Activated CD8-positive, alpha-beta T cell treated with anti-CD3 and anti-CD28 coated beads for 36 hours (primary cell): ENCODE measurements at regions not wholly inside any gene's neighbourhood (a gene's known extent, or its start where the extent isn't known, plus 50 kb on each side); places are given as distances from the start of the nearest gene placed in this dataset.

Experiments used
- ATAC-seq: fragments of 200-7000 bp; cut with Tn5 transposase; one replicate; pipeline ENCODE4 v1.10.0; 2021; ENCODE audit warnings: mild to moderate bottlenecking, moderate library complexity
- CTCF ChIA-PET: fragments of 350-600 bp; sonication (Branson Sonifier 250); formaldehyde crosslinking; loops from one replicate; lab custom pipeline; 2021; ENCODE audit warnings: antibody characterized with exemption; lab: Charles Lee
- POLR2A ChIA-PET: fragments of 350-600 bp; sonication (Branson Sonifier 250); formaldehyde crosslinking; loops from one replicate; lab custom pipeline; 2021; ENCODE audit warnings: antibody characterized with exemption; lab: Charles Lee
- DNase-seq: peaks from one replicate; pipeline ENCODE4 v3.0.0-alpha.2; 2020
- H3K27ac Mint-ChIP-seq: one replicate; pipeline ENCODE4 v1.8.0; 2021; ENCODE audit warnings: mild to moderate bottlenecking, mixed read lengths
- H3K27me3 Mint-ChIP-seq: one replicate; pipeline ENCODE4 v1.8.0; 2021; ENCODE audit warnings: mixed read lengths
- H3K36me3 Mint-ChIP-seq: one replicate; pipeline ENCODE4 v1.8.0; 2021; ENCODE audit warnings: low read depth, mixed read lengths
- H3K4me1 Mint-ChIP-seq: one replicate; pipeline ENCODE4 v1.8.0; 2021; ENCODE audit warnings: low read depth, mixed read lengths
- H3K4me3 Mint-ChIP-seq: one replicate; pipeline ENCODE4 v1.8.0; 2021; ENCODE audit warnings: mild to moderate bottlenecking, moderate library complexity, mixed read lengths
- H3K9me3 Mint-ChIP-seq: one replicate; pipeline ENCODE4 v1.8.0; 2021; ENCODE audit warnings: mixed read lengths
- intact Hi-C: fragments of 100-400 bp; cut with micrococcal nuclease; formaldehyde crosslinking; loops from one replicate; pipeline ENCODE4 v1.10.0; 2022
- TF ChIP-seq, protein P1 (sequence below): fragments of 200-600 bp; IDR thresholded peaks from one replicate; pipeline ENCODE4 v1.8.0; 2022; ENCODE audit warnings: antibody characterized with exemption, mild to moderate bottlenecking

DNA sequence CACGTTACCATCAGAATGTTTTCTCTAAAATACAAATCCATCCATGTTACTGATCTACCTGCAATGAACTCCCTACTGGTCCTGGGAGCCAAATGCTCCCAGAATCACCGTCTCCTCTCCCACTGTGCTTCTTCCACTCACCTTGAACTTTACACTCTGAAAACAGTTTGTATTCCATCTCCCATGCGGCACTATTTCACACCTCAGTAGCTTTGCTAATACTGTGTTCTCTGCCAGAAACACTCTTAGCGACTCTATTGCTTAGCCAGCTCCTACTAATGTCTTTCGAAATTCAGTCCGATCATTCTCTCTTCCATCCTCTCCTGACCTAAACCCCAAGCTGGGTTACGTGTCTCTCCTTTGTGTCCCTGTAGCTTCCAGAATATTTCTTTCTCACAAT is 284.4 kb upstream of the DUSP10 start:
- CTCF ChIA-PET: interaction anchor here (1.7 kb wide), 1 partner anchor 429 kb away, joined by 5 read pairs; no protein-coding TSS in a partner anchor
- H3K4me1 Mint-ChIP-seq: no peaks in the 10 kb centered on the region
- H3K4me3 Mint-ChIP-seq: no peak overlapping the region
- no peaks in the 10 kb centered on the region for H3K9me3 Mint-ChIP-seq
- intact Hi-C loops: no loop called here
- no peaks in the 10 kb centered on the region for H3K27me3 Mint-ChIP-seq
- DNase-seq (no peak), ATAC-seq (no peak)
- TF ChIP-seq, protein P1, sequence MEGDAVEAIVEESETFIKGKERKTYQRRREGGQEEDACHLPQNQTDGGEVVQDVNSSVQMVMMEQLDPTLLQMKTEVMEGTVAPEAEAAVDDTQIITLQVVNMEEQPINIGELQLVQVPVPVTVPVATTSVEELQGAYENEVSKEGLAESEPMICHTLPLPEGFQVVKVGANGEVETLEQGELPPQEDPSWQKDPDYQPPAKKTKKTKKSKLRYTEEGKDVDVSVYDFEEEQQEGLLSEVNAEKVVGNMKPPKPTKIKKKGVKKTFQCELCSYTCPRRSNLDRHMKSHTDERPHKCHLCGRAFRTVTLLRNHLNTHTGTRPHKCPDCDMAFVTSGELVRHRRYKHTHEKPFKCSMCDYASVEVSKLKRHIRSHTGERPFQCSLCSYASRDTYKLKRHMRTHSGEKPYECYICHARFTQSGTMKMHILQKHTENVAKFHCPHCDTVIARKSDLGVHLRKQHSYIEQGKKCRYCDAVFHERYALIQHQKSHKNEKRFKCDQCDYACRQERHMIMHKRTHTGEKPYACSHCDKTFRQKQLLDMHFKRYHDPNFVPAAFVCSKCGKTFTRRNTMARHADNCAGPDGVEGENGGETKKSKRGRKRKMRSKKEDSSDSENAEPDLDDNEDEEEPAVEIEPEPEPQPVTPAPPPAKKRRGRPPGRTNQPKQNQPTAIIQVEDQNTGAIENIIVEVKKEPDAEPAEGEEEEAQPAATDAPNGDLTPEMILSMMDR: no peak
- H3K36me3 Mint-ChIP-seq: no peaks in the 10 kb centered on the region
- H3K27ac Mint-ChIP-seq: no peak overlapping the region
- POLR2A ChIA-PET: no interaction called here

DNA sequence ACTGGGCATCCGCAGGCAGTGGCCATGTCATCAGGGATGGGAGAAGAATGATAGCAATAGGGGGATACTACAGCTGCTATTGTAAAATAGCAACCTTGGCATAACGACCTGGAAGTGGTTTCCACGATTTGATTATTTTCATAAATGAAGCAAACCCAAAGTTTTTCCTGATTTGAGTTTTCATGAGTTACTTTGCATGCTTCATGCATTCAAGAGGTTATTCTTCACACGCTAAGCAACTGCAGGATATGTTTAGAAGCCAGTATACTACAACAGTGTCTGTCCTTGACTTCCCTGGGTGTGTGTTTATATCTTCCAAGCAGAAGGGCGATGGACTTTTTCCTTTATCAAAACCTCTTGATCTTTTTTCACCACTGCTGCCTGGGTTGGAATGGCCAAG is 281.1 kb upstream of the DUSP10 start:
- POLR2A ChIA-PET: no interaction called here
- Mint-ChIP-seq H3K36me3 (no peaks in the 10 kb centered on the region), H3K4me1 (no peaks in the 10 kb centered on the region), H3K27ac (no peak overlapping the region), H3K27me3 (peaks cover 2% of the 10 kb centered on the region), H3K9me3 (no peaks in the 10 kb centered on the region), H3K4me3 (no peak overlapping the region)
- ATAC-seq (no peak), DNase-seq (no peak)
- CTCF ChIA-PET: no interaction called here
- TF ChIP-seq, protein P1: no peak
- intact Hi-C loops: no loop called here

DNA sequence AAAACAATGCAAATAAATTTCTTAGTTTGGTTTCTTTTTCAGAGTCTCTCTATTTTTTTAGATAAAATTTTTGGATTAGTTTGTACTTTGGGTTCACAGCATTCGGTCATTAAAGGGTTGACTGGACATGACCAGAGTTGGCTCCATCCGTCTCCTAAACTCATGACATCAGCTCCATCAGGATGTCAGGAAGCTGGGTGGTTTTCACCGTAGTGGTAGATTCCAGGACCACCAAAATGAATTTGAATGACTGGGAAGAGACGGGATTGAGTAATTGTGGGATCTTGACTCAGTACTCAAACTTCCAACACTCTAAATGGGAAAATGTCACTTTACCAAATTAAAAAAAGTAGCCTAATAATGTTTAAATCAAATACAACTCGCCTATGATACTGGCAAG is 279.2 kb upstream of the DUSP10 start:
- Mint-ChIP-seq H3K27ac (no peak overlapping the region), H3K4me1 (no peaks in the 10 kb centered on the region), H3K27me3 (peaks cover 2% of the 10 kb centered on the region), H3K4me3 (no peak overlapping the region), H3K36me3 (no peaks in the 10 kb centered on the region), H3K9me3 (no peaks in the 10 kb centered on the region)
- POLR2A ChIA-PET: interaction anchor here (1.1 kb wide), 1 partner anchor 18 kb away, joined by 3 read pairs; no protein-coding TSS in a partner anchor
- intact Hi-C loops: no loop called here
- CTCF ChIA-PET: interaction anchor here (1.7 kb wide), 1 partner anchor 434 kb away, joined by 5 read pairs; no protein-coding TSS in a partner anchor
- DNase-seq: no peak
- TF ChIP-seq, protein P1: no peak
- no peak for ATAC-seq

DNA sequence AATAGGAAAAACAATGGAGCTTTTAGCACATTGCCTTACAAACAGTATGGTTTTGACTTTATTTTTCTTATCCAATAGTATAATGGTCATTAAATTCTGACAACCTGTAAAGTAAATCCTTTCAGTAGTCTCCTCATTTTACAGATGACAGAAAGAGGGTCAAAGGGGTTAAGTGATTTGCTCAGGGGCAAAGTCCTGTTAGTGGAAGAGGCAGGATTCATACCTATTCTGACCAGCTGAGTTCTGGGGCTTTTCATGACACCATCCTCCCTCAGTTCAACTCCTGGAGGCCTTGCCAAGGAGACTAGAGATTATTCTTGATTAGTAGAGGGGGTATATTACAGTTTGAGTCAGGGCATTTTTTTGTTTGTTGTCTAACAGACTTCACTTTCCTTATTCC is 278.7 kb upstream of the DUSP10 start:
- H3K4me3 Mint-ChIP-seq: no peak overlapping the region
- no peaks in the 10 kb centered on the region for H3K9me3 Mint-ChIP-seq
- intact Hi-C loops: no loop called here
- DNase-seq (no peak), ATAC-seq (no peak)
- no peaks in the 10 kb centered on the region for H3K4me1 Mint-ChIP-seq
- no peak overlapping the region for H3K27ac Mint-ChIP-seq
- no peaks in the 10 kb centered on the region for H3K36me3 Mint-ChIP-seq
- peaks cover 2% of the 10 kb centered on the region for H3K27me3 Mint-ChIP-seq
- POLR2A ChIA-PET: no interaction called here
- TF ChIP-seq, protein P1: no peak
- CTCF ChIA-PET: no interaction called here

DNA sequence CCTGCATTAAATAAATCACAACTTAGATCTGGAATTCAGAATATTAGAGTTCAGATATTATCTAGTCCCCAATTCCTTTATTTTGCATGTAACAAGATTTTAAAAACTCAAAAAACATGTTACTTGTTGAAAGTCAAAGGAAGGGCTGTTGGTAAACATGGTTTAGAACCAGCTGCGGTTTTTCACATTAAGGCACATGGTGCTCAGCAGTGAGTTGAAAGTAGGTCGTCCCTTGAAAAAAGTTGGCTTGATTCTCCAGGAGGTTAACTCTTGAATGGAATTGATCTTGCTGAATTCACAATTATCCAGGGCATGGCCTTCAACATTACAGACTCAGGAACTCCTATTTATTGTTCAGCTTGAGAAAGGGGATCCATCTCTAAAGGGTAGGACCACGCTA is 277.1 kb upstream of the DUSP10 start:
- DNase-seq (no peak), ATAC-seq (no peak)
- no peaks in the 10 kb centered on the region for H3K36me3 Mint-ChIP-seq
- intact Hi-C loops: loop anchor here (10.0 kb wide), 2 partner anchors 474 to 544 kb away; no protein-coding TSS in a partner anchor
- H3K27me3 Mint-ChIP-seq: peaks cover 2% of the 10 kb centered on the region
- no peaks in the 10 kb centered on the region for H3K4me1 Mint-ChIP-seq
- POLR2A ChIA-PET: interaction anchor here (0.6 kb wide), 1 partner anchor 215 kb away, joined by 3 read pairs; no protein-coding TSS in a partner anchor
- no peak overlapping the region for H3K4me3 Mint-ChIP-seq
- no peak overlapping the region for H3K27ac Mint-ChIP-seq
- TF ChIP-seq, protein P1: no peak
- H3K9me3 Mint-ChIP-seq: no peaks in the 10 kb centered on the region
- CTCF ChIA-PET: no interaction called here
